ENCODE measurements at regions not wholly inside any gene's neighbourhood (a gene's known extent, or its start where the extent isn't known, plus 50 kb on each side); places are given as distances from the start of the nearest gene placed in this dataset.

- TF ChIP-seq POLR2A (IDR thresholded peaks at IDR 0.05; ENCODE audit: low read depth, low read length) (no peak), CTCF (conservative IDR thresholded peaks at IDR 0.05; ENCODE audit: low read depth, low read length) (no peak), RAD21 (IDR thresholded peaks at IDR 0.05; ENCODE audit: low read length) (no peak), USF2 (IDR thresholded peaks at IDR 0.05; ENCODE audit: low read depth, low read length) (no peak), ELK1 (IDR thresholded peaks at IDR 0.05; ENCODE audit: borderline replicate concordance, low read depth, low read length) (no peak), FOS (IDR thresholded peaks at IDR 0.05; ENCODE audit: low read depth, low read length) (no peak), MAZ (IDR thresholded peaks at IDR 0.05; ENCODE audit: borderline replicate concordance, low read depth, low read length) (no peak), CEBPB (IDR thresholded peaks at IDR 0.05; ENCODE audit: low read depth, low read length) (no peak), RCOR1 (IDR thresholded peaks at IDR 0.05; ENCODE audit: insufficient replicate concordance, low read length) (no peak)
Measured at GRCh38 chr1:239543873-239544272, 157.5 kb downstream of the CHRM3 start.

Data from IMR-90 (cell line).